Nephron progenitor cell (in vitro differentiated cells): ENCODE measurements at regions not wholly inside any gene's neighbourhood (a gene's known extent, or its start where the extent isn't known, plus 50 kb on each side); places are given as distances from the start of the nearest gene placed in this dataset.

ENCODE experiments used
- DNase-seq: peaks from one replicate; pipeline ENCODE4 v3.0.0; 2021
- H3K27ac Mint-ChIP-seq: 2 replicates; pipeline ENCODE4 v1.8.0; 2021; ENCODE audit warnings: mild to moderate bottlenecking, moderate library complexity, mixed read lengths
- H3K27me3 Mint-ChIP-seq: 2 replicates; pipeline ENCODE4 v1.8.0; 2021; ENCODE audit warnings: mild to moderate bottlenecking, low read depth, mixed read lengths; ENCODE audit not compliant: poor library complexity
- H3K36me3 Mint-ChIP-seq: 2 replicates; pipeline ENCODE4 v1.8.0; 2021; ENCODE audit warnings: low read depth, mixed read lengths
- H3K4me1 Mint-ChIP-seq: 2 replicates; pipeline ENCODE4 v1.8.0; 2021; ENCODE audit warnings: mixed read lengths
- H3K4me3 Mint-ChIP-seq: 2 replicates; pipeline ENCODE4 v1.8.0; 2021; ENCODE audit warnings: mild to moderate bottlenecking, moderate library complexity, mixed read lengths
- H3K9me3 Mint-ChIP-seq: 2 replicates; pipeline ENCODE4 v1.8.0; 2021; ENCODE audit warnings: mild to moderate bottlenecking, moderate library complexity, mixed read lengths
- CTCF ChIP-seq: fragments of 200-600 bp; sonication (generic); IDR thresholded peaks from 2 replicates; pipeline ENCODE4 v1.5.0; 2021; ENCODE audit warnings: antibody characterized with exemption

GRCh38 chr2:156901373-156902031, 356.0 kb upstream of the GALNT5 start:
- H3K4me3 Mint-ChIP-seq = no peak overlapping the region

GRCh38 chr2:156903335-156903734, 354.2 kb upstream of the GALNT5 start:
- no peak for TF ChIP-seq CTCF
- H3K4me1 Mint-ChIP-seq = no peaks in the 10 kb centered on the region
- no peak for DNase-seq
- H3K4me3 Mint-ChIP-seq = no peak overlapping the region
- no peak overlapping the region for H3K27ac Mint-ChIP-seq
- H3K27me3 Mint-ChIP-seq = no peaks in the 10 kb centered on the region
- H3K36me3 Mint-ChIP-seq = no peaks in the 10 kb centered on the region
- no peaks in the 10 kb centered on the region for H3K9me3 Mint-ChIP-seq

More at GRCh38 chr2:156901373-156902031, 356.0 kb upstream of the GALNT5 start:
- TF ChIP-seq CTCF = no peak
- no peak for DNase-seq
- no peaks in the 10 kb centered on the region for H3K4me1 Mint-ChIP-seq
- H3K27ac Mint-ChIP-seq = no peak overlapping the region
- peaks cover 5% of the 10 kb centered on the region for H3K9me3 Mint-ChIP-seq
- no peaks in the 10 kb centered on the region for H3K36me3 Mint-ChIP-seq
- H3K27me3 Mint-ChIP-seq = no peaks in the 10 kb centered on the region

DNA sequence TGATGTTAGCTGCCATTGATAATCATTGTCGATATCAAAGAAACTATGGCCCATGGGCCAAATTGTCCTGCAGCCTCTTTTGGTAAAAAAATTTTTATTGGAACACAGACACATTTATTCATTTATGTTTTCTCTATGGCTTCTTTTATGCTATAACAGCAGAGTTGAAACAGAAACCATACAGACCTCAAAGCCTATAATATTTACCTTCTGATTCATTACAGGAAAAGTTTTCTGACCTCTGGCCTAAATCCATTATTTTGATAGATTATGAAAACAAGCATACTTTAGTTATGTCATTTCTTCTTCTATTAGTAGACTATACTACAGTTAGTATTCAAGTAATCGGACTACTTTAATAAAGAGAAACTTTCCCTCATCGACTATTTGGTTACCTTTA, 349.7 kb upstream of the GALNT5 start:
- H3K27me3 Mint-ChIP-seq = no peaks in the 10 kb centered on the region
- no peak overlapping the region for H3K4me3 Mint-ChIP-seq
- no peak overlapping the region for H3K27ac Mint-ChIP-seq
- no peak for TF ChIP-seq CTCF
- no peaks in the 10 kb centered on the region for H3K36me3 Mint-ChIP-seq
- no peaks in the 10 kb centered on the region for H3K9me3 Mint-ChIP-seq
- H3K4me1 Mint-ChIP-seq = no peaks in the 10 kb centered on the region
- no peak for DNase-seq

DNA sequence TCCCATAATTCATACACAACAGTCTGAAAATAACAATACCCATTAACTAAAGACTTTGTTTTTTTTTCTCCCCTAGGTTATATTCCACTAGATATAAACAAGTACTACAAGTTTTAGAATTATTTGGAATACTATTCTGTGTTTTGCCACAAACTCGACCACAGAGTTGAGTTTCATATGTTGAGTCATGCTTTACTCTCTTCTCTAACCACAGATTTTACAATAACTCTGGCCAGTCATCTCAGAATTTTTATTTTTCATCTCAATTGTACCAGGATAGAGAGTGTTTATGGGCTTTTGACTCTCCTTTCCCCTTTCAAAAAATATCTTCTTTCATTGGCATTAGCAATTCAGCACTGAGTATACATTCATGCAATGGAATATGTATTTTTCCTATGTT, 348.7 kb upstream of the GALNT5 start:
- Mint-ChIP-seq H3K36me3 (no peaks in the 10 kb centered on the region), H3K4me3 (no peak overlapping the region), H3K9me3 (no peaks in the 10 kb centered on the region), H3K4me1 (no peaks in the 10 kb centered on the region), H3K27ac (no peak overlapping the region), H3K27me3 (no peaks in the 10 kb centered on the region)
- no peak for DNase-seq
- TF ChIP-seq CTCF = no peak

DNA sequence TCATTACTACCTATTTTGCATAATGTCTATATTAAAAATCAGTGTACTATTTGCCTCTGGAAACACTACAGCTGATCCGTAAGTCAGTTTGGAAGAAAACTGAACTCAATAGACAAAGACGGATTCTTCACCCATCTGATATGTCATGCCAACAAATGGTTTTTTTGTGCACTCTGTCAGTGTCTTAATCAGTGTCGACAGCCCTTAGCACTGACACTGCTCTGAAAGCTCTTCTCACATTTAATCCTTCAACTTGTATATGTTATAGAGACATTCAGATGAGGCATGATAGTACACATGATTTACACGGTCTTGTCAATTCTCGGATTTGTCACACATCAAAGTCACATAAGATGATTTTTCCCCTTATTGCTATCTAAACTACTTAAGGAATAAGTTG, 347.5 kb upstream of the GALNT5 start:
- H3K36me3 Mint-ChIP-seq = no peaks in the 10 kb centered on the region
- no peaks in the 10 kb centered on the region for H3K27me3 Mint-ChIP-seq
- no peak overlapping the region for H3K27ac Mint-ChIP-seq
- no peaks in the 10 kb centered on the region for H3K9me3 Mint-ChIP-seq
- no peak overlapping the region for H3K4me3 Mint-ChIP-seq
- no peak for DNase-seq
- no peaks in the 10 kb centered on the region for H3K4me1 Mint-ChIP-seq
- no peak for TF ChIP-seq CTCF

DNA sequence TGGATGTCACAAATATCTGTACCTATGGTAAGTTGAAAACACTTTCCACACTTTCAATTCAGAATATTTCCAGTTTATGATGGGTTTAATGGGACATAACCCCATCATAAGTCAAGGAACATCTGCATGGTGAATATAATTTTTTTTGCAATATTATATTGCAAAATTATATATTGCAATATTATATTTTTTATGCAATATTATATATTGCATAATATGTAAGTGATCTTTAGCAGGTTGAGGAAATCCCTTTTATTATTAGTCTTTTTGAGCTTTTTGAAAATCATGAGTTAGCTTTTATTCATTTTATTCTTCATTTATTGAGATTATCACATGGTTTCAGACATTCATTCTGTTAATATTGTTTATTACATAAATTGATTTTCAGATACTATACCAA, 342.2 kb upstream of the GALNT5 start:
- Mint-ChIP-seq H3K4me1 (no peaks in the 10 kb centered on the region), H3K36me3 (no peaks in the 10 kb centered on the region), H3K27me3 (no peaks in the 10 kb centered on the region), H3K9me3 (no peaks in the 10 kb centered on the region), H3K27ac (no peak overlapping the region), H3K4me3 (no peak overlapping the region)
- no peak for DNase-seq
- TF ChIP-seq CTCF = no peak
